ENCODE measurements at regions not wholly inside any gene's neighbourhood (a gene's known extent, or its start where the extent isn't known, plus 50 kb on each side); places are given as distances from the start of the nearest gene placed in this dataset.

DNA sequence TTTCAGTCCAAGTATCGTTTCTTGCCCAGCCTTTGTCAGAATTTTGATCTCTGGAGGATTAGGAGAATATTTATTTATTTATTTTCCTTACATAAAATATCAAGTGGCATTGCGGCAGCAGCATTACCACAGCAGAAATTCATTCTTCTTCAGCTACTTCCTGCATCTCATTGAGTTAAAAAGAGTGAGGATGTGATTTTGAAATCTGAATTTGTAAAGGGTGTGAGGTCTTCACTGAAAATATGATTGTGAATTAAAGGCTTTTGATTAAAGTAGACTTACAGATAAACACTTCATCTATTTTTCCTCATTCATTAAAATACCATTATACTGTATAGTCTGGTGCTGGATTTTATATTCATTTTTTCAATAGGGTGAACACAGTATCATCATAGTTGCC lies 328.4 kb downstream of the PRL start:
- POLR2A ChIA-PET = no interaction called here
- peaks cover 0 to 4% of the 10 kb centered on the region in 2 experiments for H3K36me3 ChIP-seq (replicated peaks in 1 of 2; ENCODE audit: control insufficient read depth in 1 of 2, insufficient read depth in 2 of 2, low read length in 1 of 2)
- H3K27ac ChIP-seq (ENCODE audit: low read depth in 2 of 2, low read length in 1 of 2) = no peak overlapping the region
- CTCF ChIA-PET = interaction anchor here (1.0 to 1.6 kb wide), 2 partner anchors 8 to 35 kb away, joined by 3 to 6 read pairs; no protein-coding TSS in a partner anchor
- no peaks in the 10 kb centered on the region; the same call in 1 of the 2 replicates for H3K79me2 ChIP-seq (ENCODE audit: insufficient read depth)
- no peak overlapping the region for H3K9ac ChIP-seq
- H4K20me1 ChIP-seq (ENCODE audit: insufficient read depth) = no peaks in the 10 kb centered on the region
- DNase-seq = no peak
- no peaks in the 10 kb centered on the region for H3K9me2 ChIP-seq
- peaks cover 4% of the 10 kb centered on the region for H3F3A ChIP-seq (replicated peaks; ENCODE audit: insufficient read depth)
- H2AFZ ChIP-seq (ENCODE audit: low read depth) = no peak overlapping the region
- H3K4me1 ChIP-seq (ENCODE audit: control insufficient read depth in 1 of 2, insufficient read depth in 2 of 2, low read depth in 1 of 2, low read length in 1 of 2) = peaks cover 10 to 20% of the 10 kb centered on the region in 2 experiments; a peak in 3 of 4 replicates
- H3K4me3 ChIP-seq (ENCODE audit: low read depth in 2 of 2, low read length in 1 of 2) = no peak overlapping the region
- H3K9me3 ChIP-seq = no peaks in the 10 kb centered on the region
- TF ChIP-seq, protein P1, sequence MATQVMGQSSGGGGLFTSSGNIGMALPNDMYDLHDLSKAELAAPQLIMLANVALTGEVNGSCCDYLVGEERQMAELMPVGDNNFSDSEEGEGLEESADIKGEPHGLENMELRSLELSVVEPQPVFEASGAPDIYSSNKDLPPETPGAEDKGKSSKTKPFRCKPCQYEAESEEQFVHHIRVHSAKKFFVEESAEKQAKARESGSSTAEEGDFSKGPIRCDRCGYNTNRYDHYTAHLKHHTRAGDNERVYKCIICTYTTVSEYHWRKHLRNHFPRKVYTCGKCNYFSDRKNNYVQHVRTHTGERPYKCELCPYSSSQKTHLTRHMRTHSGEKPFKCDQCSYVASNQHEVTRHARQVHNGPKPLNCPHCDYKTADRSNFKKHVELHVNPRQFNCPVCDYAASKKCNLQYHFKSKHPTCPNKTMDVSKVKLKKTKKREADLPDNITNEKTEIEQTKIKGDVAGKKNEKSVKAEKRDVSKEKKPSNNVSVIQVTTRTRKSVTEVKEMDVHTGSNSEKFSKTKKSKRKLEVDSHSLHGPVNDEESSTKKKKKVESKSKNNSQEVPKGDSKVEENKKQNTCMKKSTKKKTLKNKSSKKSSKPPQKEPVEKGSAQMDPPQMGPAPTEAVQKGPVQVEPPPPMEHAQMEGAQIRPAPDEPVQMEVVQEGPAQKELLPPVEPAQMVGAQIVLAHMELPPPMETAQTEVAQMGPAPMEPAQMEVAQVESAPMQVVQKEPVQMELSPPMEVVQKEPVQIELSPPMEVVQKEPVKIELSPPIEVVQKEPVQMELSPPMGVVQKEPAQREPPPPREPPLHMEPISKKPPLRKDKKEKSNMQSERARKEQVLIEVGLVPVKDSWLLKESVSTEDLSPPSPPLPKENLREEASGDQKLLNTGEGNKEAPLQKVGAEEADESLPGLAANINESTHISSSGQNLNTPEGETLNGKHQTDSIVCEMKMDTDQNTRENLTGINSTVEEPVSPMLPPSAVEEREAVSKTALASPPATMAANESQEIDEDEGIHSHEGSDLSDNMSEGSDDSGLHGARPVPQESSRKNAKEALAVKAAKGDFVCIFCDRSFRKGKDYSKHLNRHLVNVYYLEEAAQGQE (IDR thresholded peaks at IDR 0.05; ENCODE audit: low read depth, low read length) = no peak
- H3K27me3 ChIP-seq (ENCODE audit: insufficient read depth) = no peaks in the 10 kb centered on the region
- 91% methylated on average over 2 of the region's 2 CpGs for WGBS (ENCODE audit: low lambda C conversion rate)
- no peak overlapping the region for H3K4me2 ChIP-seq

DNA sequence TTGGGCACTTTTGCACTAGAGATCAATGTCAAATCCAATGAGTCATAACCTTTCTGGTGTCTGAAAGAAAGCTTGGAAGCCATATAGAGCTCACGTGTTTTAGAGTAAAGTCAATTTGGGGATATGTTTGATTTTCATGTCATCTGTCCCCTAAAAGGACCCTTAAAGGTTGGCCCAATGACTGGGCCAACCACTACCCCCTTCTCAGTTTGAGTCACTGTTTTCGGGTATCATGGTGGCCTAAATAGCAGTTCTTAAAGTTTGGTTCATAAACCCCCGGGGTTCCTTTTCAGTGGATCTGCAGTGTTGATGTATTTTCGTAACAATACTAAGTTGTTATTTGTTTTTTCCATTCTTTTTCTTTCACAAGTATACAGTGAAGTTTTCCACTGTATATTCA lies 327.6 kb downstream of the PRL start:
- H3K36me3 ChIP-seq (replicated peaks in 1 of 2; ENCODE audit: control insufficient read depth in 1 of 2, insufficient read depth in 2 of 2, low read length in 1 of 2) = peaks cover 0 to 5% of the 10 kb centered on the region in 2 experiments
- no peak overlapping the region for H3K9ac ChIP-seq
- no peaks in the 10 kb centered on the region for H3K27me3 ChIP-seq (ENCODE audit: insufficient read depth)
- H3F3A ChIP-seq (replicated peaks; ENCODE audit: insufficient read depth) = peaks cover 4% of the 10 kb centered on the region
- H3K4me1 ChIP-seq (ENCODE audit: control insufficient read depth in 1 of 2, insufficient read depth in 2 of 2, low read depth in 1 of 2, low read length in 1 of 2) = peaks cover 10 to 20% of the 10 kb centered on the region in 2 experiments; a peak in 3 of 4 replicates
- H3K9me2 ChIP-seq = no peaks in the 10 kb centered on the region
- POLR2A ChIA-PET = no interaction called here
- H4K20me1 ChIP-seq (ENCODE audit: insufficient read depth) = no peaks in the 10 kb centered on the region
- DNase-seq = no peak
- H3K79me2 ChIP-seq (ENCODE audit: insufficient read depth) = no peaks in the 10 kb centered on the region; the same call in 1 of the 2 replicates
- no peak overlapping the region for H3K4me2 ChIP-seq
- WGBS (ENCODE audit: low lambda C conversion rate) = 98% methylated on average over 4 of the region's 4 CpGs
- TF ChIP-seq POLR2AphosphoS5 (IDR thresholded peaks at IDR 0.05; ENCODE audit: low read depth, low read length) = no peak
- no peak for TF ChIP-seq RCOR1 (IDR thresholded peaks at IDR 0.05; ENCODE audit: low read length)
- H3K9me3 ChIP-seq = no peaks in the 10 kb centered on the region
- no peak overlapping the region for H2AFZ ChIP-seq (ENCODE audit: low read depth)
- CTCF ChIA-PET = interaction anchor here (1.0 kb wide), 1 partner anchor 36 kb away, joined by 3 read pairs; no protein-coding TSS in a partner anchor
- no peak overlapping the region for H3K4me3 ChIP-seq (ENCODE audit: low read depth in 2 of 2, low read length in 1 of 2)
- no peak overlapping the region for H3K27ac ChIP-seq (ENCODE audit: low read depth in 2 of 2, low read length in 1 of 2)

DNA sequence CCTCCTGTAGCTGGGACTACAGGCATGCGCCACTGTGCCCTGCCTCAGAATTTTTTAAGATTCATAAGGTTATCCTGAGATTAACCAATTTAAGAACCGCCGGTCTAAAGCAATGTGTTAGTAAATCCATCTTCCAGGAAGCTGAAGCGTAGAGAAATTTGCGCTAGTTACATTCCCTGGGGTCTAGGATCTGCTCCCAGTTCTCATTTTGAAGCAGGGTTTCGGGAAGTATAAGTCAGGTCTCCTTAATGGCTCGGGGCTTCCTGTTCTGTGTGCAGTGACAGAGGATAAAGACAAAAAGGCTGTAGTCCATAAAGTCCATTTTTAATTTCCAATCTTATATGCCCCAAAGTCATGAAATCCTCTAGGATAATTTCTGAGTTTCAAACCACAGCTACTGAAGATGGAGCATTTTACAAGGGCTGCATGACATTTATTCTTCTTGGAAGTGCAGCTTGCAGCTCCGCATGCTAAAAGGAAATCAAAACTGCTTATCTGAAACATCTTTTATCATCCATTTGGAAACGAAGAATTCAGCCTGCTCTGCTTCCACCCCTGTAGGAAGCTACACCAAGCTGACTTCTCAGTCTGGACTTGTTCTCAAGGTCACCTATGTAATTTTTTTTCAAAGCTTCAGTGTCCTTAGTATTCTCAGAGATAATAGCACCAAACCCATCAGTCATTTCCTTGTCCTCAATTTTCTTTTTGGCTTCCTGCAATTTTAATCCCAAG lies 326.1 kb downstream of the PRL start:
- 0 out of 2 replicates have a peak, but pooled peaks have one; percentile 6 for TF ChIP-seq GATA2 (CRISPR knock-in tag; IDR thresholded peaks at IDR 0.05)
- TF ChIP-seq, protein P2, sequence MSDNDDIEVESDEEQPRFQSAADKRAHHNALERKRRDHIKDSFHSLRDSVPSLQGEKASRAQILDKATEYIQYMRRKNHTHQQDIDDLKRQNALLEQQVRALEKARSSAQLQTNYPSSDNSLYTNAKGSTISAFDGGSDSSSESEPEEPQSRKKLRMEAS (IDR thresholded peaks at IDR 0.05; ENCODE audit: low read depth) = no peak
- DNase-seq = no peak
- Histone ChIP-seq H3K4me3 (ENCODE audit: low read depth in 2 of 2, low read length in 1 of 2) (no peak overlapping the region), H3K79me2 (ENCODE audit: insufficient read depth) (no peaks in the 10 kb centered on the region; the same call in 1 of the 2 replicates), H3K4me1 (ENCODE audit: control insufficient read depth in 1 of 2, insufficient read depth in 2 of 2, low read depth in 1 of 2, low read length in 1 of 2) (peaks cover 10 to 16% of the 10 kb centered on the region in 2 experiments; a peak in 3 of 4 replicates), H3F3A (replicated peaks; ENCODE audit: insufficient read depth) (peaks cover 4% of the 10 kb centered on the region), H3K27ac (ENCODE audit: low read depth in 2 of 2, low read length in 1 of 2) (peak overlapping the region; percentile 20 to 65), H4K20me1 (ENCODE audit: insufficient read depth) (no peaks in the 10 kb centered on the region), H3K9me3 (no peaks in the 10 kb centered on the region), H3K4me2 (peak overlapping the region; percentile 18; the same call in 1 of the 2 replicates), H3K9me2 (no peaks in the 10 kb centered on the region), H3K9ac (no peak overlapping the region), H3K36me3 (replicated peaks in 1 of 2; ENCODE audit: control insufficient read depth in 1 of 2, insufficient read depth in 2 of 2, low read length in 1 of 2) (peaks cover 0 to 5% of the 10 kb centered on the region in 2 experiments), H3K27me3 (ENCODE audit: insufficient read depth) (no peaks in the 10 kb centered on the region), H2AFZ (ENCODE audit: low read depth) (no peak overlapping the region)
- POLR2A ChIA-PET = interaction anchor here (0.8 kb wide), 1 partner anchor 376 kb away, joined by 3 read pairs; no protein-coding TSS in a partner anchor
- CTCF ChIA-PET = interaction anchor here (0.6 to 1.8 kb wide), 5 partner anchors 8 to 452 kb away, joined by 3 read pairs; no protein-coding TSS in a partner anchor
- WGBS (ENCODE audit: low lambda C conversion rate) = 70% methylated on average over 9 of the region's 9 CpGs
